ENCODE measurements at regions not wholly inside any gene's neighbourhood (a gene's known extent, or its start where the extent isn't known, plus 50 kb on each side); places are given as distances from the start of the nearest gene placed in this dataset.
A peak's percentile ranks its signal among the peaks of the same experiment; 100 is the strongest.

- H3K27ac ChIP-seq: no peak overlapping the region
- TF ChIP-seq CTCF (conservative IDR thresholded peaks at IDR 0.05): no peak
Measured at GRCh38 chr12:88634008-88634407, 53.7 kb upstream of the KITLG start.

- TF ChIP-seq CTCF (conservative IDR thresholded peaks at IDR 0.05): peak; percentile 58
- no peak overlapping the region for H3K27ac ChIP-seq
Measured at GRCh38 chr12:88633312-88633711, 53.0 kb upstream of the KITLG start.

- no peak for TF ChIP-seq CTCF (conservative IDR thresholded peaks at IDR 0.05)
- H3K27ac ChIP-seq: no peak overlapping the region
Measured at GRCh38 chr12:88630561-88630960, 50.3 kb upstream of the KITLG start.

Data from VCaP (cell line).